ENCODE measurements at regions not wholly inside any gene's neighbourhood (a gene's known extent, or its start where the extent isn't known, plus 50 kb on each side); places are given as distances from the start of the nearest gene placed in this dataset.

DNA sequence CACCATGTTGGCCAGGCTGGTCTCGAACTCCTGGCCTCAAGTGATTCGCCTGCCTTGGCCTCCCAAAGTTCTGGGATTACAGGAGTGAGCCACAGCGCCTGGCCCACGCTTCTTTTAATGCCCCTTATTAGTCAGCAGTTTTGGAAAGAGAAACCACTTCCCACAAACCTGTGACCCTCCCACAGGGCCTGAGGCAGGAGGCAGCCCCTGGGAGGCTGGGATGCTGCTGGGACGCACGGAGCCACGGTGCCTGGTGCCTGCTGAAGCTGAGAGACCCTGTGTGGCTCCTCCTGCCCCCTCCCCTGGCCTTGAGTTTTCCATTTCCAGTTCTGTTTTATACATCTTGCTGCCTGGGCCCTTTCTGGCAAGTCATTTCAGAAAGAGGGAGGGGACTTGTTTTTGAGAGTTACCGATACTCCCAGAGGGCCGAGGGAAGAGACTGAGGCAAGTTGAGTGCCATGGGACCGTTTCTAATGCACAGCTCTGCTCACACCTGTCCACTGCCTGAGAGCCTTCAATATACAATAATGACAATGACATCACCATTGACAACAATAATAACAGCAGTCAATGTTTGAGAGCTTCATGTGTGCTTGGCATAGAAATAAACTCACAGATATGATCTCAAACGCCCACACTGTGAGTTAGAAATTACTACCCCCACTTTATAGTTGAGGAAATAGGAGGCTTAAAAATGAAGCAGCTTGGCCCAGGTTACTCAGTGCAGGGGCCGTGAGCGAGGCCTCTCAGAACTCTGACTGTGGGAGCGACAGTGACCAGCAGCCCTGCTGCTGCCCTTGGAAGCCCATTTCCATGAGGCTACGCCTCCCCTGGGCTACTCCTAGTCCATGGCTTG lies 78.1 kb upstream of the YWHAQ start:
- TF ChIP-seq, protein P1, sequence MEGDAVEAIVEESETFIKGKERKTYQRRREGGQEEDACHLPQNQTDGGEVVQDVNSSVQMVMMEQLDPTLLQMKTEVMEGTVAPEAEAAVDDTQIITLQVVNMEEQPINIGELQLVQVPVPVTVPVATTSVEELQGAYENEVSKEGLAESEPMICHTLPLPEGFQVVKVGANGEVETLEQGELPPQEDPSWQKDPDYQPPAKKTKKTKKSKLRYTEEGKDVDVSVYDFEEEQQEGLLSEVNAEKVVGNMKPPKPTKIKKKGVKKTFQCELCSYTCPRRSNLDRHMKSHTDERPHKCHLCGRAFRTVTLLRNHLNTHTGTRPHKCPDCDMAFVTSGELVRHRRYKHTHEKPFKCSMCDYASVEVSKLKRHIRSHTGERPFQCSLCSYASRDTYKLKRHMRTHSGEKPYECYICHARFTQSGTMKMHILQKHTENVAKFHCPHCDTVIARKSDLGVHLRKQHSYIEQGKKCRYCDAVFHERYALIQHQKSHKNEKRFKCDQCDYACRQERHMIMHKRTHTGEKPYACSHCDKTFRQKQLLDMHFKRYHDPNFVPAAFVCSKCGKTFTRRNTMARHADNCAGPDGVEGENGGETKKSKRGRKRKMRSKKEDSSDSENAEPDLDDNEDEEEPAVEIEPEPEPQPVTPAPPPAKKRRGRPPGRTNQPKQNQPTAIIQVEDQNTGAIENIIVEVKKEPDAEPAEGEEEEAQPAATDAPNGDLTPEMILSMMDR (IDR thresholded peaks at IDR 0.05) = no peak

DNA sequence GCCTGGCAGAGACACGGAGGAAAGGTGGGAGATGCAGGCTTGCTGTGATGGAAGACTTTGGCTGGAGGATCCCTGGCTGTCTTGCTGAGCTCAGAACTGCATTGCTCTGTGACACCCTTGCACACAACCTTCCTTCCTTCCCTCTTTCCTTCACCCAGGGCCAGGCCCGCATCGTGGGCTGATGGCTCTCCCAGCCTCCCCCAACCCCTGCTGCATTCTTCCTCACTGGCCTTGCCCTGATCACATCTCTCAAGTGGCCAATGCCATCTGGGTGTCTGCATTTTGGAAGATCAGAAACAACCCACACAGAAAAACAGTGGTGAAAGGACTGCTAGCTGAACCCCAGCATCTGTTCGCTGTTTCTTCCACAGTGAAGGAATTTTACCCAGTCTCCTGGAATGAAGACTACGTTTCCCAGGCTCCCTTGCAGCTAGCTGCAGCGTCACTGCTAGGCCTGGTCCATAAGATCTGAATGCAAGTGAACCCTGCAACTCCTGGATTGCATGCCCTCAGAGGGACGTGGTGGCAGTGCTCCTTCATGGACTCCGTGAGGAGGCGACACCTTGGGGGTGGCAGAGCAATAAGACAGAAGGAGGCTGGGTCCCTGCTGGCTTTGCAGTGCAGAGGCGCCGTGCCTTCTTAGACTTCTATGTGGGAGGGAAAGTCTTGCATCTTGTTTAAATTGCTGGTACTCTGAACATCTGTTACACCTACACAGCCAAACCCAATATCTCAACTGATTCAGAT lies 78.9 kb upstream of the YWHAQ start:
- TF ChIP-seq, protein P1 (IDR thresholded peaks at IDR 0.05) = no peak

DNA sequence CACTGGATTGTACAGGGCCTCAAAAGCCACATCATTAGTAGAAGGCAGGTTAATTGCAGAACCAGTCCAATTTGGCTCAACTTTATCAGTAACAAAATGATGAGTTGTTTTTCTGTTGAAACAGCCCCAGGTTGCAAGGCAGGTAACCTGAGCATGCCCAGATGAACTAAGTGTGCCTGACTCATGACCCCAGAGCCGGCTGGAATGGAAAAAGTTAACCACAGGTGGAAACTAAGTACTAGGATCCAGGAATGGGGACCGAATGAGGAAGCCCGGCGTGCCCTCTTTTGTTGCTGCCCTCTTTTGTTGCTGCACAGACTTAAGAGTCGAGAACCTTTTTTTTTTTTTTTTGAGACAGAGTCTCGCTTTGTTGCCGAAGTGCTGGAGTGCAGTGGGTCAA lies 79.5 kb upstream of the YWHAQ start:
- TF ChIP-seq, protein P1 (IDR thresholded peaks at IDR 0.05) = no peak

DNA sequence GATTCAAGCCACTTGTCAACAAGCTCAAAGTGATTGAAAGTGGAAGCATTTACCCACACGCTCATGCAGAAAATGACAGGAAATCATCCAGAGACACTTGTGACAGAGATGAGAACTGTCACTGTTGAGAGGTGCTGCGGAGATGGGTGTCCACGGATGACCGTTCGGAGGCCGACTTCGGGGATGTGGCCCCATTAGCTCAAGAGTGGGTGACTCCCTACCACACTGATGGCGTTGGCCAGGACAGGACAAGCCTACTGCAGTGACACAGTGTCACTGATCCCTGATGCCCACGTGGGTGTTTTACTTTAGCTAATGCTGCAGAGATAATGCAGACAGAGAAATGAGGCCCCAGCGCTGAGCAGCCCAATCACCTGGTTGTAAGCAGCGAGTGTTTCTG lies 81.5 kb upstream of the YWHAQ start:
- TF ChIP-seq, protein P1 (IDR thresholded peaks at IDR 0.05) = no peak

DNA sequence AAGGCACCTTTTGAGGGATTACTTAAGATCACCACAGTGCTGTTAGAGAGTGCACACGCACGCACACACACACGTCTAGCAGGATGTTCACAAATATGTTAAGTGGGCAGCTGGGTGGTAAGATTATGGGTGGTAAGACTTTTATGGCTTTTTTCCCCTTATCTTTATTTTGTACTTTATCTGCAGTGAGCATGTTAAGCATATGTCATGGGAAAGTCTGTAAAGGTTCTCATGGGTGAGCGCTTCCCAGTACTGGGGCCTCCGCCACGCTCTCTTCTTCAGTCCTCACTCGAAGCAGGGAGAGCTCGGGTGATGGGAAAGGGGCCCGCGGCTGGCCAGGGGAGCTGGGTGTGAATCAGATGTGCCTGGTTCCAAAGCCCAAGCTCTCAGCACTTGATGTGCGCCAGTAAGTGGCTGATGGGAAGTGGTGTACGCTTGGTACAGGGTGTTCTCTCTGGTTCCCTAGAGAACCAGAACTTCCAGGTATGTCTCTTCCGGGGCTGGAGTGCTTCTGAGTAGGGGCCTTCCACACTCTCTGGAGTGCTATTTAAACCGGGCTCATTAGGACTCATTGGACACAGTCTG lies 83.9 kb upstream of the YWHAQ start:
- TF ChIP-seq, protein P1 (IDR thresholded peaks at IDR 0.05) = no peak

- TF ChIP-seq, protein P1 (IDR thresholded peaks at IDR 0.05) = no peak
These were observed 84.4 kb upstream of the YWHAQ start for GRCh38 chr2:9715238-9715637.

GRCh38 chr2:9717886-9718451 lies 87.2 kb upstream of the YWHAQ start:
- TF ChIP-seq, protein P1 (IDR thresholded peaks at IDR 0.05) = no peak

Data from LNCAP (cell line).